Gastroesophageal sphincter (tissue), 4 donors: ENCODE measurements at regions not wholly inside any gene's neighbourhood (a gene's known extent, or its start where the extent isn't known, plus 50 kb on each side); places are given as distances from the start of the nearest gene placed in this dataset.
A peak's percentile ranks its signal among the peaks of the same experiment; 100 is the strongest.

Experiments used
- ATAC-seq: fragments of 150-250 bp; one replicate; pipeline ENCODE4 v1.9.1; 2016; ENCODE audit warnings: mild to moderate bottlenecking, moderate library complexity
- H3K27ac ChIP-seq, 4 donors: fragments of 200-600 bp; sonication (generic) in 3 of 4; 1 replicate in 3 of 4; 2 replicates in 1 of 4; pipeline ENCODE4 v1.5.1; 2016 to 2019
- H3K27me3 ChIP-seq: fragments of 200-600 bp; sonication (generic); one replicate; pipeline ENCODE4 v1.5.1; 2019
- H3K36me3 ChIP-seq, 2 donors: fragments of 200-600 bp; sonication (generic); one replicate each; pipeline ENCODE4 v1.5.1; 2019; ENCODE audit warnings: control low read depth in 1 of 2
- H3K4me1 ChIP-seq, 3 donors: fragments of 200-600 bp; sonication (generic); 1 replicate in 2 of 3; 2 replicates in 1 of 3; pipeline ENCODE4 v1.5.1; 2016 to 2019; ENCODE audit warnings: control low read depth in 2 of 3
- H3K4me3 ChIP-seq, 2 donors: fragments of 200-600 bp; sonication (generic); one replicate each; pipeline ENCODE4 v1.5.1; 2019; ENCODE audit warnings: mild to moderate bottlenecking in 1 of 2, moderate library complexity in 1 of 2
- H3K9me3 ChIP-seq, 3 donors: fragments of 200-600 bp; sonication (generic); one replicate each; pipeline ENCODE4 v1.5.1; 2017 to 2019; ENCODE audit warnings: control low read depth in 2 of 3
- CTCF ChIP-seq, 4 experiments: fragments of 200-600 bp in 2 of 4; fragments of 450-650 bp in 2 of 4; sonication (generic) in 1 of 4; IDR thresholded peaks; one replicate each; pipeline ENCODE4 v1.5.1; 2017 to 2019; ENCODE audit warnings: antibody characterized with exemption in 4 of 4, mild to moderate bottlenecking in 2 of 4, moderate library complexity in 2 of 4
- EP300 ChIP-seq: sonication (generic); formaldehyde crosslinking; IDR thresholded peaks from one replicate; pipeline ENCODE4 v1.6.1; 2017; ENCODE audit warnings: antibody characterized with exemption, mild to moderate bottlenecking
- POLR2A ChIP-seq, 2 donors: fragments of 450-650 bp; IDR thresholded peaks; one replicate each; pipeline ENCODE4 v1.6.1; 2017; ENCODE audit warnings: antibody characterized with exemption in 2 of 2, mild to moderate bottlenecking in 2 of 2, moderate library complexity in 1 of 2
- POLR2AphosphoS5 ChIP-seq: sonication (generic); formaldehyde crosslinking; IDR thresholded peaks from one replicate; pipeline ENCODE4 v1.6.1; 2017; ENCODE audit warnings: antibody characterized with exemption
- WGBS, 2 donors: methylation state at CpG; one replicate each; pipeline ENCODE4 v1.1.5; 2018; ENCODE audit warnings: low coverage in 1 of 2; 5-methylcytosine and 5-hydroxymethylcytosine counted together

GRCh38 chr1:163672976-163673758 lies 351.4 kb downstream of the NUF2 start:
- H3K27me3 ChIP-seq = no peaks in the 10 kb centered on the region
- ATAC-seq = no peak
- peaks cover 0 to 4% (median 0%) of the 10 kb centered on the region in 3 donors for H3K4me1 ChIP-seq
- H3K36me3 ChIP-seq = no peaks in the 10 kb centered on the region
- 66 to 85% methylated on average over 9 of the region's 9 CpGs for WGBS, 2 donors
- H3K4me3 ChIP-seq = no peak overlapping the region
- no peaks in the 10 kb centered on the region for H3K9me3 ChIP-seq
- TF ChIP-seq POLR2AphosphoS5 (peak; percentile 10), EP300 (no peak)
- H3K27ac ChIP-seq = no peak overlapping the region

GRCh38 chr1:163673759-163674151 lies 352.0 kb downstream of the NUF2 start:
- H3K27me3 ChIP-seq = no peaks in the 10 kb centered on the region
- no peak overlapping the region for H3K27ac ChIP-seq
- no peaks in the 10 kb centered on the region for H3K9me3 ChIP-seq
- TF ChIP-seq EP300 (no peak), POLR2AphosphoS5 (peak; percentile 60)
- peaks cover 0 to 4% (median 0%) of the 10 kb centered on the region in 3 donors for H3K4me1 ChIP-seq
- WGBS, 2 donors = 23 to 80% methylated on average over 1 to 8 of the region's 8 CpGs
- H3K4me3 ChIP-seq = no peak overlapping the region
- ATAC-seq = peak; percentile 34
- no peaks in the 10 kb centered on the region for H3K36me3 ChIP-seq

DNA sequence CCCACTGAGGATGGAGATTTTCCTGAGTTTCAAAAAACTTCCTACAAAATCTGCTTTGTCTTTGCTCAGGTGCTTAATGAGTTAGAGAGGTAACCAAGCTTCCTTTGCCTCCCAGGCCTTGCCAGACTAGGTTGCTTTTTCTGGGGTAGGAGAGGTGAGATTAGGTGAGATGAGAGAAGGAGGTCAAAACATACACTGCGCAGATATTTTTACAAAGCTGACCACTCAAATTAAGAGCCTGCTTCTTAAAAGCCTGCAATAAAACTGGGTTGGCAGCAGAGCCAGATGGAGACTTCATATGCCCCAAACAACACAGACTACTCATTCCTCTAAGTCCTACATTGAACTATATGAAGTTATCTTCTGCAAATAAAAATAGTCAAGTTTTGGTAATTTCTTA lies 352.5 kb downstream of the NUF2 start:
- ATAC-seq = no peak
- no peaks in the 10 kb centered on the region for H3K36me3 ChIP-seq
- TF ChIP-seq POLR2AphosphoS5 (no peak), EP300 (no peak), POLR2A (IDR thresholded peaks at IDR 0.05) (no peak), CTCF (IDR thresholded peaks at IDR 0.05) (no peak)
- no peaks in the 10 kb centered on the region for H3K9me3 ChIP-seq
- 85% methylated on average over 1 of the region's 1 CpG; no CpG with 5 or more reads in 1 of the 2 donors for WGBS, 2 donors
- H3K27me3 ChIP-seq = no peaks in the 10 kb centered on the region
- H3K27ac ChIP-seq = no peak overlapping the region
- no peak overlapping the region for H3K4me3 ChIP-seq
- peaks cover 0 to 4% (median 0%) of the 10 kb centered on the region in 3 donors for H3K4me1 ChIP-seq

GRCh38 chr1:163684785-163685184 lies 363.0 kb downstream of the NUF2 start:
- WGBS, 2 donors = 92 to 100% methylated on average over 1 of the region's 1 CpG

DNA sequence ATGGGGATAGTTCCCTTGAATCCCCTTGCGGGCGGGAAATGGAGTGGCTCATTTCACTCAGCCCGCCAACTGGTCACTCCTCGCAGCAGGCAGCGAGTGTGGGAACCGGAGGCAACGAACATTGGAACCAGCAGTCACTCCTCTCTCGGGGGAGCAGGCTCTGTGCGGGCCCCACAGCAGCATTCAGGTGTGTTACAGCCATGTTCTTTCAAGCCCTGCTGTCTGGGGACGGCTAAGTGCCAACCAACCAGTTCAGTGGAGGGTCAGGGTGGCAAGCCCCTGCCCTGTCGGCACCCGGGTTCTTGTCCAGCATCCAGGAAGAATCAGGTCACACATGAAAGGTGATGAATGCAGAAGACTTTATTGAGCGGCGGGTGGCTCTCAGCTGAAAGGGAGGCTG lies 370.5 kb downstream of the NUF2 start:
- Histone ChIP-seq H3K27ac (no peak overlapping the region), H3K4me1 (no peaks in the 10 kb centered on the region), H3K27me3 (no peaks in the 10 kb centered on the region), H3K36me3 (no peaks in the 10 kb centered on the region), H3K4me3 (no peak overlapping the region), H3K9me3 (no peaks in the 10 kb centered on the region)
- TF ChIP-seq EP300 = no peak
- ATAC-seq = no peak
- WGBS, 2 donors = 93 to 100% methylated on average over 3 to 5 of the region's 14 CpGs

More at GRCh38 chr1:163684785-163685184, 363.0 kb downstream of the NUF2 start:
- TF ChIP-seq EP300 (no peak), POLR2A (IDR thresholded peaks at IDR 0.05) (no peak), POLR2AphosphoS5 (no peak), CTCF (IDR thresholded peaks at IDR 0.05) (no peak)
- no peak overlapping the region for H3K27ac ChIP-seq
- no peaks in the 10 kb centered on the region for H3K36me3 ChIP-seq
- H3K27me3 ChIP-seq = no peaks in the 10 kb centered on the region
- peaks cover 0 to 6% (median 0%) of the 10 kb centered on the region in 3 donors for H3K9me3 ChIP-seq
- H3K4me3 ChIP-seq = no peak overlapping the region
- ATAC-seq = no peak
- no peaks in the 10 kb centered on the region for H3K4me1 ChIP-seq

- WGBS, 2 donors = 20 to 79% methylated on average over 1 to 2 of the region's 2 CpGs
- no peak overlapping the region for H3K27ac ChIP-seq
- H3K36me3 ChIP-seq = no peaks in the 10 kb centered on the region
- no peaks in the 10 kb centered on the region for H3K9me3 ChIP-seq
- no peak overlapping the region for H3K4me3 ChIP-seq
- ATAC-seq = no peak
- H3K4me1 ChIP-seq = no peaks in the 10 kb centered on the region
- TF ChIP-seq POLR2AphosphoS5 (no peak), CTCF (IDR thresholded peaks at IDR 0.05) (no peak), EP300 (no peak), POLR2A (IDR thresholded peaks at IDR 0.05) (no peak)
- H3K27me3 ChIP-seq = no peaks in the 10 kb centered on the region
Measured at GRCh38 chr1:163697137-163697536, 375.4 kb downstream of the NUF2 start.
